Muscle layer of duodenum (tissue), 2 donors: ENCODE measurements at regions not wholly inside any gene's neighbourhood (a gene's known extent, or its start where the extent isn't known, plus 50 kb on each side); places are given as distances from the start of the nearest gene placed in this dataset.

Experiments
- H3K27ac ChIP-seq: one replicate; pipeline ENCODE4 v1.7.0; 2013; ENCODE audit warnings: mild to moderate bottlenecking, low read length
- H3K27me3 ChIP-seq: one replicate; pipeline ENCODE4 v1.7.0; 2013; ENCODE audit warnings: low read depth, mild to moderate bottlenecking, control low read depth, low read length
- H3K36me3 ChIP-seq, 2 donors: one replicate each; pipeline ENCODE4 v1.7.0; 2013; ENCODE audit warnings: low read length in 2 of 2, control low read depth in 1 of 2, mild to moderate bottlenecking in 1 of 2; ENCODE audit not compliant: insufficient read depth in 2 of 2, control insufficient read depth in 1 of 2
- H3K4me1 ChIP-seq, 2 donors: one replicate each; pipeline ENCODE4 v1.7.0; 2013; ENCODE audit warnings: low read length in 2 of 2, mild to moderate bottlenecking in 2 of 2, control low read depth in 1 of 2, moderate library complexity in 1 of 2; ENCODE audit not compliant: insufficient read depth in 2 of 2, control insufficient read depth in 1 of 2
- H3K4me3 ChIP-seq, 2 donors: one replicate each; pipeline ENCODE4 v1.7.0; 2013; ENCODE audit warnings: low read length in 2 of 2, low read depth in 1 of 2, mild to moderate bottlenecking in 1 of 2
- H3K9me3 ChIP-seq, 2 donors: one replicate each; pipeline ENCODE4 v1.7.0; 2013; ENCODE audit warnings: low read length in 2 of 2, control low read depth in 1 of 2, mild to moderate bottlenecking in 1 of 2; ENCODE audit not compliant: control insufficient read depth in 1 of 2
- donor health status: healthy.

- Histone ChIP-seq H3K9me3 (no peaks in the 10 kb centered on the region), H3K4me3 (no peak overlapping the region), H3K27ac (no peak overlapping the region)
These were observed 374.9 kb upstream of the PTBP2 start for GRCh38 chr1:96346719-96347118.

DNA sequence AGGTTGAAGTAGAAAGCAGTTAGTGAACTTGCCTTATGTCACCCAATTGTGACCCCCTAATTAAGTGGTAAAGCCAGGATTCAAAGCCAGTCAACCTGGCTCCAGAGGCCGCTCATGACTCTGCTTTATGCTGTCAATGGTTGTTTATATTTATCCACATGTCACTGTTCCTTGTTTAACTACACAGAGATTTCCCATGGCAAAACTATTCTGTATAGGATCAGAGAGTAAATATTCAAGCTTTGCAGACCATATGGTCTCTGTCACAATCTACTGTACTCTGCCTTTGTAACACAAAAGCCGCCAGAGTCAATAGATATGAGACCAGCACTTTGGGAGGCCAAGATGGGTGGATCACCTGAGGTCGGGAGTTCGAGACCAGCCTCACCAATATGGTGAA is 371.7 kb upstream of the PTBP2 start:
- Histone ChIP-seq H3K36me3 (no peaks in the 10 kb centered on the region), H3K4me3 (no peak overlapping the region), H3K27ac (no peak overlapping the region), H3K27me3 (no peaks in the 10 kb centered on the region), H3K4me1 (peaks cover 0 to 3% of the 10 kb centered on the region in 2 donors), H3K9me3 (no peaks in the 10 kb centered on the region)

More at GRCh38 chr1:96346719-96347118, 374.9 kb upstream of the PTBP2 start:
- peaks cover 0 to 3% of the 10 kb centered on the region in 2 donors for H3K4me1 ChIP-seq
- H3K27me3 ChIP-seq, result no peaks in the 10 kb centered on the region
- no peaks in the 10 kb centered on the region for H3K36me3 ChIP-seq

DNA sequence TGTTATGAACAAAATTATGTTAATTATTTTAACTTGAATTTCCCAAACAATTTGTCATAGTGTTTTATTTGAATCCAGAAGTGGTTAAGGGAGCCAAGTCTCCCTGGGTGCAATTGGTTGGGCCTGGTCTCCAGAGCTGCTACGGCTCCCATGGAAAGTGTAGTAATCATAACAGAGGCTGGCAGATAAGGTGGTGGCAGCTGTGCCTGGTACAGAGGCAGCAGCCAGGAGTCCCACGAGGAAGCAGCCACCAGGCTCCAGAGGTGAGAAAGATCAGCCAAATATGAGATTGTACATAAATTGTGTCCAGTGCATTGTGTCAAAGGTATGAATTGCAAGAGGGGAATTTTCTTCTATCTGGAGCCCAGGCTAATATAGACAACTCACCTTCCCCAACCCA is 368.9 kb upstream of the PTBP2 start:
- Histone ChIP-seq H3K4me1 (no peaks in the 10 kb centered on the region), H3K27ac (no peak overlapping the region), H3K4me3 (no peak overlapping the region), H3K27me3 (no peaks in the 10 kb centered on the region), H3K36me3 (no peaks in the 10 kb centered on the region), H3K9me3 (no peaks in the 10 kb centered on the region)

DNA sequence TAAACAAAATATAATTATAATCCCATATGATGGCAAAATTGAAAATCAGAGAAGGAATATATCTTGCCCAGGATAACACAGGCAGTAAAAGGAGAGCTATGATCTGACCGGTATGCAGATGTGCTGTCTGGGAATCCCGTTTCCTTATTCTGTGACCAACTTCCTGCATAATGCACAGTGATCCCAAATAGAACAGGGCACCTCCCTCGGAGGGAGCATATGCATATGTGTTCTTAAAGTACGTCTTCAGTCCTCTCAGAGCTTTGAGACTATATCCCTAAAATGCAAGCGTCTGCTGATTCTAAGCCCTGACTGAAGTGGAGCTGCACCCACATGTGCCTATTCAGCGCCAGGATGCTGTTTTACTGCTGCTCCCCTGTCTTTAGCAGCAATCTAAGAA is 366.1 kb upstream of the PTBP2 start:
- H3K27me3 ChIP-seq, result no peaks in the 10 kb centered on the region
- H3K36me3 ChIP-seq, result no peaks in the 10 kb centered on the region
- H3K9me3 ChIP-seq, result no peaks in the 10 kb centered on the region
- no peaks in the 10 kb centered on the region for H3K4me1 ChIP-seq
- no peak overlapping the region for H3K27ac ChIP-seq
- no peak overlapping the region for H3K4me3 ChIP-seq

DNA sequence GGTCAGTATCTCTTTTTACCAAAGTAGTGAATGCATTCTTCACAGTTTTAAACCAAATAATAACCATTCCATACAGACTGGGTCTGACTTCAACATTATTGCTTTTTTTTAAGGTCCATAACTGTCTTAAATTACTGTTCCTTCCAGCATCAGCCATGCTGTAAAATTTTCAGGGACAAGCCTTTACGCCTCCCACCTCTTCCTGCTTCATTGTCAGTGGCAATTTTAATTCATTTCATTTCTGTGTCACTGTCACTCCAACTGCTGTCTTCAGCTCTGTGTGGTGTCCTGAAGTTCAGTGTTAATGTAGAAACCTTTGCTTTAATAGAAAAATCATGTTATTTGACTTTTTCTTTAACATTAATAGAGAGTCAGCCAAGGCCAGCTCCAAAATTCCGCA is 365.6 kb upstream of the PTBP2 start:
- Histone ChIP-seq H3K4me3 (no peak overlapping the region), H3K27me3 (no peaks in the 10 kb centered on the region), H3K4me1 (no peaks in the 10 kb centered on the region), H3K9me3 (no peaks in the 10 kb centered on the region), H3K36me3 (no peaks in the 10 kb centered on the region), H3K27ac (no peak overlapping the region)

DNA sequence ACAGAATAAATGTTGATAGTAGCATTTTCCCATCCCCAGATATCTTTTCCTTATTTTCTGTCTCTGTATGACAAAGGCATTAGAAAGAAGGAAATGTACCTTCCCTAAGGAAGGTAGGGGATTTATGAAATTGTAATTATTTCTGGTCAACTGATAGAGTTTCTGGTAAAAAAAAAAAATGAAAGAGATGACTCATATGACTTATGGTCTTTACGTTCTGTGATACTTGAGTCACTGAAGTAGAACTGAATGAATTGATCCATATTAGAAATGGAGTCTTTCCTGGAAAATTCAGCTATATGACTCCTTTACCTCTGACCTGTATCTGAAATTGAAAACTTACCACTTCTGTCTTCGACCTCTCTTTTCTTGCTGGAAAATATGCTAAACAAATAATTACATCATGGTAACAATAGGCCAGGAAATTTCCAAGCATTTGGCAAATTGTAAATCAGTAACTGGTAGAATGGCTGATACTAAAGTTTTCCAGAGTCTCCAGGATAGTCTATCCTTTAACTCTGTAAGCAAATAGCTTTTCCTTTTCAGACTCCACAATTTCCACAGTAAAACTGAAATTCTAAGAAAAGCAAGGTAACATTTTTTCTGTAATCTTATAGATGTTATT is 364.3 kb upstream of the PTBP2 start:
- no peak overlapping the region for H3K27ac ChIP-seq
- no peaks in the 10 kb centered on the region for H3K36me3 ChIP-seq
- H3K4me1 ChIP-seq, result no peaks in the 10 kb centered on the region
- H3K9me3 ChIP-seq, result no peaks in the 10 kb centered on the region
- no peaks in the 10 kb centered on the region for H3K27me3 ChIP-seq
- no peak overlapping the region for H3K4me3 ChIP-seq

DNA sequence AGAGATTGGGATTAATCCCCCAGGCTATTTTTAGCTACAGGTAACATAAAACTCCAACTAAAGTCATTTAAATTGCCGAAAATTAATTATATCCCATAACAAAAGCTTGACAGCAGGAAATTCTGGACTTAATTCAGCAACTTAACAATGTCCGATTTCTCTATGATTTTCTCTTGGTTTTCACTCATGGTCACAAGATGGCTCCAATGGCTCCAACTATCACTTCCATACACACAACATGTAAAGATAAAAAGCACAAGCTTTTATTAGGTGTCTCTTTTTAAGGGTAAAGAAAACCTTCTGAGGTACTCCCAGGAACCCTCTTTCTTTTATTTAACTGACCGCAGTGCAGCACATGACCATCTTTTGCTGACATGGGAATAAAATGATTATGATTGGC is 363.5 kb upstream of the PTBP2 start:
- H3K36me3 ChIP-seq, result no peaks in the 10 kb centered on the region
- H3K4me3 ChIP-seq, result no peak overlapping the region
- no peaks in the 10 kb centered on the region for H3K27me3 ChIP-seq
- no peaks in the 10 kb centered on the region for H3K9me3 ChIP-seq
- H3K4me1 ChIP-seq, result no peaks in the 10 kb centered on the region
- no peak overlapping the region for H3K27ac ChIP-seq

- no peak overlapping the region for H3K4me3 ChIP-seq
- H3K9me3 ChIP-seq, result no peaks in the 10 kb centered on the region
- no peaks in the 10 kb centered on the region for H3K4me1 ChIP-seq
- H3K36me3 ChIP-seq, result no peaks in the 10 kb centered on the region
- H3K27me3 ChIP-seq, result no peaks in the 10 kb centered on the region
- no peak overlapping the region for H3K27ac ChIP-seq
These were observed 361.4 kb upstream of the PTBP2 start for GRCh38 chr1:96360036-96360795.

DNA sequence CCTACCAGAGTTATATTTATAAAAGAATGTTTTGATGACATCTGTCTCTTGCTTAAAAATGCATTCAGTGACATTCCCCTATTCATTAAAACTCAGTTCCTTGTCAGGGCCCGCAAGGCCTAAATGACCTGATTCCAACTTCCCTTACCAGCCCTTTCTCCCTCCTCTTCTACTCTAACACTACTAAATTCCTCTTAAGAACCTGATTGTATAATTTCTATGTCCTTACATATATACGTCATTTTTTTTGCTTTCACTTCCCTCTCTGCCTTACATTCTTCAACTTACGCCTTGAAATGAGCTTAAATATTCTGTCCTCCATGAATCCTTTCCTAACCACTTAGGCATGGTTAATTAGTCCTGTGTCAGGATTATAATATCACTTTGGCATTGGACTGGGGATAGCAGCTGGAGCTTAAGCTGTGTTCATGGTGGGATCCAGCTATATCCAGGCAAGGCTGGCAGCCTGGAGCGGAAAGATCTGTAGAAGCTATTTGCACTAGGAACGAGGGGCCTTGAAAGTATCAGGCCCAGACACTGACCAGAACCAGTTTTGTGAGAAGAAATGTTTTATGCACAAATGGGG is 360.2 kb upstream of the PTBP2 start:
- Histone ChIP-seq H3K4me3 (no peak overlapping the region), H3K27ac (no peak overlapping the region), H3K4me1 (no peaks in the 10 kb centered on the region), H3K36me3 (no peaks in the 10 kb centered on the region), H3K9me3 (no peaks in the 10 kb centered on the region), H3K27me3 (no peaks in the 10 kb centered on the region)

DNA sequence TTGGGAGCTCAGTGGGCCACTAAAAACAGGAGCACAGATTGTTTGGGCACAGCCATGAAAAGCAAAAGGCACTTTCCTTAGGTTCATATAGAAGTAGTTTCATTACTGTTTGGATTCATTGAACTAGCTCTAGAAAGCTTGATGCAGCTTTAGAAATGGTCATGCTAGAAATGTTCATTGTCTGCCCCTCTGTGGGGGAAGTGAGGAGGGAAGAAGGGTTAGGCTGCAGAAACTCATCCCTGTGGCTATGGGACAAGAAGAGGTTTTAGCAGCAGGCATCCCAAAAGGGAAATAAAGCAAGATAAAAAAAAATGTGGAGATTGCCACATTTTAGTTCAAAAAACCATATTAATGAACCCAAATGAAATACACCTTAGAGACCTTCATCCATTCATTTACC is 359.6 kb upstream of the PTBP2 start:
- no peaks in the 10 kb centered on the region for H3K9me3 ChIP-seq
- H3K27ac ChIP-seq, result no peak overlapping the region
- no peaks in the 10 kb centered on the region for H3K27me3 ChIP-seq
- no peak overlapping the region for H3K4me3 ChIP-seq
- H3K36me3 ChIP-seq, result no peaks in the 10 kb centered on the region
- no peaks in the 10 kb centered on the region for H3K4me1 ChIP-seq

- no peak overlapping the region for H3K27ac ChIP-seq
- H3K36me3 ChIP-seq, result no peaks in the 10 kb centered on the region
- H3K4me1 ChIP-seq, result no peaks in the 10 kb centered on the region
- no peaks in the 10 kb centered on the region for H3K27me3 ChIP-seq
- H3K9me3 ChIP-seq, result no peaks in the 10 kb centered on the region
- H3K4me3 ChIP-seq, result no peak overlapping the region
These were observed 359.0 kb upstream of the PTBP2 start for GRCh38 chr1:96362623-96363022.
